ENCODE measurements at regions not wholly inside any gene's neighbourhood (a gene's known extent, or its start where the extent isn't known, plus 50 kb on each side); places are given as distances from the start of the nearest gene placed in this dataset.

GRCh38 chr9:135260221-135261180 is 173.0 kb downstream of the OLFM1 start:
- no peak overlapping the region for H3K4me3 ChIP-seq (ENCODE audit: control insufficient read depth, low read depth, low read length)
- no peak for TF ChIP-seq CTCF (conservative IDR thresholded peaks at IDR 0.05; ENCODE audit: control insufficient read depth, insufficient read depth, low read depth, low read length)
- DNase-seq (ENCODE audit: low read depth) = no peak

- no peak overlapping the region for H3K4me3 ChIP-seq (ENCODE audit: control insufficient read depth, low read depth, low read length)
- TF ChIP-seq CTCF (conservative IDR thresholded peaks at IDR 0.05; ENCODE audit: control insufficient read depth, insufficient read depth, low read depth, low read length) = no peak
- DNase-seq (ENCODE audit: low read depth) = no peak
Measured at GRCh38 chr9:135262248-135262647, 174.8 kb downstream of the OLFM1 start.

GRCh38 chr9:135263511-135263910 is 176.0 kb downstream of the OLFM1 start:
- DNase-seq (ENCODE audit: low read depth) = no peak
- no peak for TF ChIP-seq CTCF (conservative IDR thresholded peaks at IDR 0.05; ENCODE audit: control insufficient read depth, insufficient read depth, low read depth, low read length)
- H3K4me3 ChIP-seq (ENCODE audit: control insufficient read depth, low read depth, low read length) = no peak overlapping the region

GRCh38 chr9:135265931-135266330 is 178.5 kb downstream of the OLFM1 start:
- TF ChIP-seq CTCF (conservative IDR thresholded peaks at IDR 0.05; ENCODE audit: control insufficient read depth, insufficient read depth, low read depth, low read length) = no peak
- DNase-seq (ENCODE audit: low read depth) = no peak
- H3K4me3 ChIP-seq (ENCODE audit: control insufficient read depth, low read depth, low read length) = no peak overlapping the region

GRCh38 chr9:135267191-135267809 is 179.8 kb downstream of the OLFM1 start:
- no peak for TF ChIP-seq CTCF (conservative IDR thresholded peaks at IDR 0.05; ENCODE audit: control insufficient read depth, insufficient read depth, low read depth, low read length)
- no peak overlapping the region for H3K4me3 ChIP-seq (ENCODE audit: control insufficient read depth, low read depth, low read length)
- no peak for DNase-seq (ENCODE audit: low read depth)

- no peak for TF ChIP-seq CTCF (conservative IDR thresholded peaks at IDR 0.05; ENCODE audit: control insufficient read depth, insufficient read depth, low read depth, low read length)
- H3K4me3 ChIP-seq (ENCODE audit: control insufficient read depth, low read depth, low read length) = no peak overlapping the region
Measured at GRCh38 chr9:135268031-135268430, 180.6 kb downstream of the OLFM1 start.

More at GRCh38 chr9:135268031-135268430, 180.6 kb downstream of the OLFM1 start:
- DNase-seq (ENCODE audit: low read depth) = no peak

Data from fibroblast of mammary gland (primary cell).